Activated naive CD8-positive, alpha-beta T cell treated with anti-CD3 and anti-CD28 coated beads, Interleukin-2, amount 50 U/mL, for 16 hours (primary cell): ENCODE measurements at regions not wholly inside any gene's neighbourhood (a gene's known extent, or its start where the extent isn't known, plus 50 kb on each side); places are given as distances from the start of the nearest gene placed in this dataset.
A peak's percentile ranks its signal among the peaks of the same experiment; 100 is the strongest.

Experiments
- DNase-seq: peaks from one replicate; pipeline ENCODE4 v3.0.0-alpha.2; 2020; ENCODE audit warnings: low read depth, low spot score

GRCh38 chr9:89234205-89235067, 55.8 kb upstream of the SHC3 start:
- DNase-seq: peak; percentile 6

DNA sequence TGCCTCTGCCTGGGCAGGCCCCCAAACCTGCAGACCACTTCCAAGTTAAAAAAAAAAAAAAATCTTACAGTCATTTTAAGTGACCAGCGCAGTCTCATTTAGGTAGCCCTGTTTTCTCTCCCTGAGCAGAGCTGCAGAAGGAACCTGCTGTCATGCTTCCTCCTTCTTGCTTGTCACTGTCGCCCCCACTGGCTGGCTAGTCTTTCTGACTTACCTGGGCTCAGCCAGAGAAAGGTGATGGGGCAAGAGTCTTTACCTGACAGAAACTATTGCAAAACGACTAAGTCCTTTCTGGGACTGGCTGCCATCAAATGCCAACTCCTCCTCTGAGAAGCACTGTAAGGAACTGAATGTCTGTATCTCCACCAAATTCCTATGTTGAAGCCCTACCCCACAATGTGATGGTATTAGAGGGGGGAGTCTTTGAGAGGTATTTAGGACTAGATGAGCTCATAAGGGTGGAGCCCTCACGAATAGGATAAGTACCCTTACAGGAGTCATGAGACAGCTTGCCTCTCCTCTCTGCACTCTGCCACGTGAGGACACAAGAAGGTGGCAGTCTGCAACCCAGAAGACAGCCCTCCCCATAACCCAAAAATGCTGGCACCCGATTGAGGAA, 58.4 kb upstream of the SHC3 start:
- no peak for DNase-seq

DNA sequence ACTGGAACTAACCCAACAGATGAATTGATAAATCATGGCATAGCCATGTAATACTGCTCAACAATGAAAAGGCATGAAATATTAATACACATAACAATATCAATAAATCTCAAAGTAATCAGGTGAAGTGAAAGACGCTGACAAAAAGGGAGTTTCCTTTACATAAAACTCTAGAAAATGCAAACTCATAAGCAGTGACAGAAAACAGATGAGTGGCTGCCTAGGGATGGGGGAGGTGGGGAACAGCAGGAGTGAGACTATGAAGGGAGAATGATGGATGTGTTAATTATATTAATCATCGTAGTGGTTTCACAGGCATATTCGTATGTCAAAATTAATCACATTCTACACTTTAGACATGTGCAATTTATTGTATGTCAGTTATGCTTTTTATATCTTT, 59.8 kb upstream of the SHC3 start:
- DNase-seq: no peak

DNA sequence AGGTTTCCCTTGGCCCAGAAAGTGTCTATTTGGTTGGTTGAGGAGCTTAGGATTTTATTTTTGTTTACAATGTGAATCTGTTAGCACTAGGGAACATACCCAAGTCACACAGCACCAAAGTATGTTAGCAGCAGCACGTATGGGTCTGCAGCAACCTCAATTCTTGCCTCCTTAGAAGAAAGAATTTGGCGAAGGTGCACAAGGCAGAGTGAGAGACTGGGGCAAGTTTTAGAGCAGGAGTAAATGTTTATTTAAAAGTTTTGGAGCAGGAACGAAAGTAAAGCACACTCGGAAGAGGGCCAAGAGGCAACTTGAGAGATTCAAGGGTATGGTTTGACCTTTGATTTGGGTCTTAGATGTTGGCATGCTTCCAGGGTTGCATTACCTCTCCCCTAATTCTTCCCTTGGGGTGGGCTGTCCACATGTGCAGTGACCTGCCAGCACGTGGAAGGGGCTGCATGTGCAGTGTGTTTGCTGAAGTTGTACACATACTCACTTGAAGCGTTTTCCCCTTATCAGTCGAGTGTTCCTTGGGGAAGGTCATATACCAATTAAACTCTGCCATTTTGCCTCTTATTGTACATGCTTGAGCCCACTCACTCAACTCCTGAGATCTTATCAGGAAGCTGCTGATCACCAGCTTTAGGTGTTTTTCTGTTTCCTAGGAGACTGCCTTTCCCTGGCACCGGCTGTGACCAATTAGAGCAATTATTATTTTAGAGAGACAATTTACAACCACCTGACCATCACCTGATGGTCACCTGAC, 64.9 kb upstream of the SHC3 start:
- no peak for DNase-seq

GRCh38 chr9:89246840-89247239, 64.2 kb upstream of the CKS2 start:
- no peak for DNase-seq

- DNase-seq: no peak
These were observed 63.3 kb upstream of the CKS2 start for GRCh38 chr9:89247431-89248353.

DNA sequence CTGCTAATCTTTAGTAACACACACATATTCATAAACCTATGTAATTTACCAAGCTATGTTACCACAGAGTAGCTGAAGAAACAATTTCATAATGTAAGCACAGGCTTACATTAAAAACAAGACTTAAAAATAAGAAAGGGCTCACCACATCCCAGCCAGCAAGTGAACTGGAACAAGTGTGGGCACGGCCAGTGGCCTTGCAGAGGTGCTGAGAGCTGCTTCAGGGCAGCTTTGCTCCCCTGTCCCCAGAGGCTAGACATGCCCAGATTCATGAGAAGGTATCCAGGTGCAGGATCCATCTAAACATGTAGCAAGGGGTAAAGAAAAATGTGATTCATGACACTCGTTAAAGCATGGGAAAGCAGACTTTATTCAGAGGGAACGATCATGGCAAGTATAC, 62.0 kb upstream of the CKS2 start:
- DNase-seq: no peak

DNA sequence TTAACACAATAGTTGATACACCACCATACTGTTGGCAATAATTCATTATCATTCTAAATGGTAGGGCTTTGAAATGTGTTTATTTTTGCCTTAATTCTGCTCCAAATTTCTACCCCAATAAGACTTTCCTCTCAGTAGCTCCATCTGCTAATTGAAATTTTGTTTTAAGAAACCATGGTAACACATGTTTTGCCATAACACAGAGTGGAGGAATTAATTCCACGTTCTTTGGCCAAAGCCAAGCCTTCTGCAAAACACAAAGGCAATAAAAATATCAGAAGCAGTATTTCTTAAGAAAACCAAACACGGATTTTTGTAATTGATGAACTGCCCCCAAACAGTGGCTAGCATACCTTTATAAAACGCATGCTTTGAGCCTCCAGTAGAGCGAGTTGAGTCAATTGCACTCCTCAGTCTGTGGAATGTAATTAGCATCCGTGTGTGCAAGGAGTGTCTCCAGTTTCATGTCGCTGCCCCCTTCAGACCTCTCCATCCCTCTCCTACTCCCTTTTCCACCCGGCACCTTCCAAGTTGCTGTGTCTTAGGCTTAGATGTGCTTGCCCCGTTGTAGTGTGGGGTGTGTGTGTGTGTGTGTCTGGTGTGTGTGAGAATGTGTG, 58.2 kb upstream of the CKS2 start:
- no peak for DNase-seq

DNA sequence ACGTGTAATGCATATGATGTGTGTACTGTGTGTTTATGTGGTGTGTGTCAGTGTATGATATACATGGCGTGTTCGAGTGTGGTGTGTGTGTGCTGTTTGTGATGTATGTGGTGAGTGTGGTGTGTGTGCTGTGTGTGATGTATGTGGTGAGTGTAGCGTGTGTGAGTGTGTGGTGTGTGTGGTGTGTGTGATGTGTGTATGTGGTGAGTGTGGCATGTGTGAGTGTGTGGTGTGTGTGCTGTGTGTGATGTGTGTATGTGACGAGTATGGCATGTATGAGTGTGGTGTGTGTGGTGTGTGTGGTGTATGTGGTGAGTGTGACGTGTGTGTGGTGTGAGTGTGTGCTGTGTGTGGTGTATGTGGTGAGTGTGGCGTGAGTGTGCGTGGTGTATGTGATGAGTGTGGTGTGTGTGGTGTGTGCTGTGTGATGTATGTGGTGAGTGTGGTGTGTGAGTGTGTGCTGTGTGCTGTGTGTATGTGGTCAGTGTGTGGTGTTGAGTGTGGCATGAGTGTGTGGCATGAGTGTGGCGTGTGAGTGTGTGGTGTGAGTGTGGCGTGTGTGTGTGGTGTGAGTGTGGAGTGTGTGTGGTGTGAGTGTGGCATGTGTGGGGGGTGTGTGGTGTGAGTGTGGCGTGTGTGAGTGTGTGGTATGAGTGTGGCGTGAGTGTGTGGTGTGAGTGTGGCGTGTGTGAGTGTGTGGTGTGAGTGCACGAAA, 56.8 kb upstream of the CKS2 start:
- no peak for DNase-seq

DNA sequence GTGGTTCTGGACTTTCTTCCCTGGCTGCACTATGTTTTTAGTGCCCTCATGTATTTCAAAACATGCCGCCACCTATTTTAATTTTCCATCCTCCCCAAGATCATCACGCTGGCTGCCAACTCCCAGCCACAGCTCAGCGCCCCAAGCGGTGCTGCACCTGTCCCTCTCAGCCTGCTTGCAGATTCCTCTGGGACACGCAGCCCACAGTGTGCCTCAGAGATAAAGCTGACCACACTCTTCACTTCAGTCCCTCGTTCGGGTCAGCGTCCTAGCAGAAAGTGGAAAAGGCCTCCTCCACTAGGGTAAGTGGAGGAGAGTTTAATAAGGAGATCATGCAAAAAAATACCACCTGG, 56.2 kb upstream of the CKS2 start:
- DNase-seq: no peak

DNA sequence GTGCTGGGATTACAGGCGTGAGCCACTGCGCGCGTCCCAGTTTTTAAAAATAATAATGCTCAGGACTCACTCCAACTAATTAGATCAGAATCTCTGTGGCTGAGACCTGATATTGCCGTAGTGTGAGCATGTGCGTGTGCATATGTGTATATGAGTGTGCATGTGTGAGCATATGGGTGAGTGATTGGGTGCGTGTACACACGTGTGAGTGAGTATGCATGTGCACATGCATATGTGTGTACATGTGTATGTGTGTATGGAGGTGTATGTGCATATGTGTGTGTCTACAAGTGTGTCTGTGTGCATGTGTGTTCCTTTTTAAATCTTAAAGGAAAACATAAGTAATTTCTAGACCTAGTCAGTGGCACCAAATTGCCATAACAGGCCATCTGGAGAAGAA, 54.8 kb upstream of the CKS2 start:
- no peak for DNase-seq

- DNase-seq: no peak
These were observed 54.4 kb upstream of the CKS2 start for GRCh38 chr9:89256642-89257041.

GRCh38 chr9:89260525-89260924, 50.5 kb upstream of the CKS2 start:
- DNase-seq: no peak
